Fibroblast of peridontal ligament (primary cell): ENCODE measurements at regions not wholly inside any gene's neighbourhood (a gene's known extent, or its start where the extent isn't known, plus 50 kb on each side); places are given as distances from the start of the nearest gene placed in this dataset.

Experiments
- DNase-seq: peaks from one replicate; pipeline ENCODE4 v3.0.0-alpha.2; 2010; ENCODE audit errors: extremely low read depth

DNA sequence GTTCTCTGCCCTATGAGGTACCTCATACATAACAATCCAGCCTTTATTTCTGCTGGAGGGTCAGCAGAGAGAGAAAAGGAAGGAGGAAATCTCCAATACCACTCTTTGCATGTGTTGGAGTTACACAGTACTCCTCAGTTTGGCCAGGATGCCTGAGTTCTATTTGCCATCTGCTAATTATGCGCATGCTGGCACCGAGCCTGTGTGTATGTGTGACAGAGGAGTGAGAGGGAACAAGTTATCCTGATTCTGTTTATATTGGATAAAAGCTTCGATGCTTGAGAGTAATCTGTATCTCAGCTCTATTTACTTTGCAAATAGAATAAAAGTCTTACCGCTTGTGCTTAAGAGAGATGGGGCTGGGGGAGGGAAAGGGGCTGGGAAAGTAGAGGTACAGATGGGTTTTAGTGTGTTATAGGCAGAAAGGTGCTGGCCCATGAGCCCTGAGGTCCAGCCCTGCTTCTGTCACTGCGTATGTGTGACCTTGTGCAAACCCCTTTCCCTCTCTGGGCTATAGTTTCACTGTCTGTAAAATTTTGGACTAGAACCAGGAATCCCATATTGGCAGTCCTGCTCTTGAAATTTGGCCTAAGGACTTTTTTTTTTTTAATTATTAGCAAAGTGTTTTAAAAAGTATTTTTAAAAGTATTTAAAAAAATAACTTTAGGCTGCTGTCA lies 54.5 kb upstream of the PLXNA2 start:
- DNase-seq = no peak

DNA sequence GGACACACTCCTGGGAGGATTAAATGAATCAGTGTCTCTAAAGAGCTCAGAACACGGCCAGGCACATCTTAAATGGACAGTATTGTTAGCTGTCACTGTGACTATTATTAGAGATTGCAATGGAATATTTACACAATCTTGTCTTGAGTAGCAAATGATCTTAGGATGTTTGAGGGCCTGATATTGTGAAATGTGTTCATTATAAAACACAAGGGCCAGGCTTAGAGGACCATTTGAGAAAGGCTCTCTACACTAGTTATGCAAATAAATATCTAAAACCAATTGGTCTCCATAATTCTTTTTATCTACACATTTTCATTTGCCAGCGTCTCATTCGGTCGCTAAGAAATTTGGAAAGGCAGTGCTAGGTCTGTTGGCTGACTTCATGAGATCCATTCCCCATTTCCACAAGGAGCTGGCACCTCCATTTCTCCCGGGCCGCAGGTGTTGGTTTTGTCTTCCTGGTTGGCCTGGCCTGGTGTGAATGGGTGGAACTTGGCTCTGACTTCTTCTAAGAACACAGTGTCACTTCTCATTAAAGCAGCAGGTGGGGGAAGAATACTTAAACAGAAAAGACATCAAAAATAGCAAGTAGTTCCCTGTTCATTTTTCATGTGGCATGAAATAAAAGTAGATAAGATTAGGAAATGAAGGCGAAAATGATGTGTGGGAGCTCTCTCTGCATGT lies 56.0 kb upstream of the PLXNA2 start:
- no peak for DNase-seq

DNA sequence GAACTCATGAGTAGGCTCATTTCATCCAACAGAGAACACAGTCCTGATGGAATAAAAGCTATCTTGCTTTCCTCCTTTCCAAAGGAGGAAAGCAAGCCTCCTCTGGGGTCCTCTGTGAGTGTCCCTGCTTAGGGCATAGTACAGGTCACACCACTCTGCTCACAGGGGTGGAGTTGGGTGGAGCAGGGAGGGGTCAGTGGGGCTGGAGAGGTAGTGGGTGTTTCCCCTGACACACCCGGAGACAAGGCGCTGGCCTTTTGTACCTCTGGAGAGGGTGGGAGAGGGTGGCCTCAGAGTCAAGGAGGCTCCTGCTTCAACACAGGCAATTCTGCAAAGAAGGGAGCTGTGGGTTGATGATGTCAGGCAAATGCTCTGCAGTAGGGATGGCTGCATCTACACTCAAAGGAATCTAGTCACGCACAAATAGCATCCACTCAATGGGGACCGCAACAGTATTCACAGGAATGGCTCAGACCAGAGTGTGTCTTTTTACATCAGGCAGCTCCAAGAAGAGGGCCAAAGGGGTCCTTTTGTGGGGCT lies 58.6 kb upstream of the PLXNA2 start:
- DNase-seq = no peak

DNA sequence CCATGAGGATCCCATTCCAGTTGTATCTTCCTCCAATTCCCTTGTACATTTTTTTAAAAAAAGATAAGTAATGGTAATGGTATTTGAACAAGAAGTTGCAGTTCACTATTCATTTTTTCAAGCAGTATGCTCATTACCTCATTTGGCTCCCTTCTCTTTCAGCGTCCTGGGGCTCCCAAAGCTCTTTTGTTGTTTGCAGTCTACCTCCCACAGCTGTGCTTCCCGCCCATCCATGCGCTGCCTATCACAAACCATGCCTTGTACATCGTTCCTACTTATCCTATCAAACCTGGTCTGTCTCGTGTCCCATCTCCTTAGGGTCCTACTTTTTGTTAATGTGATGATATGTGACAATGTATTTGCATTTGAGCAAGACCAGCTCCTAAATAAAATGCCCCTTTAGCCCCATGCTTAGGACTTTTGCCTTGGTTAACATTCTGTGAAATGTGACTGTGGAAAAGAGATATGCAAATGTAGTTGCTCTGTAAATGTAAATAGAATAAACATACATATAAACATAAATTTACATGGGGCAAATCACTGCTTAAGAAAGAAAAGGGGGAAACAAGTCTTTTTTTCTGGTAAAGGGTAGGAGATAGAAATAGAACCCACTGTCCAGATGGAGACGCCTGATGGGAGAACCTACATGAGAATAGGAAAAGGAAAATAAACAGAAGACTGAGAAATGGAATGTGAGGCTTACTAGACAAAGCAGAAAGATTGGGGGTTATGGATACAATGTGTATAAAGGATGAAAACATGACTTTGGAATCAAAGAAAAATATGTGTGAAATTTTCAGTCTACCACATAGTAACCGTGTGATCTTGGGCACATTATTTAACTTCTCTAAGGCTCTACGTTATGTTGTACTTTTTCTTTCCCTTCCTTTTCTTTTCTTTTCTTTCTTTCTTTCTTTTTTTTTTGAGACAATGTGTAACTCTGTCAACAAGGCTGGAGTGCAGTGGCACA lies 59.8 kb upstream of the PLXNA2 start:
- no peak for DNase-seq

DNA sequence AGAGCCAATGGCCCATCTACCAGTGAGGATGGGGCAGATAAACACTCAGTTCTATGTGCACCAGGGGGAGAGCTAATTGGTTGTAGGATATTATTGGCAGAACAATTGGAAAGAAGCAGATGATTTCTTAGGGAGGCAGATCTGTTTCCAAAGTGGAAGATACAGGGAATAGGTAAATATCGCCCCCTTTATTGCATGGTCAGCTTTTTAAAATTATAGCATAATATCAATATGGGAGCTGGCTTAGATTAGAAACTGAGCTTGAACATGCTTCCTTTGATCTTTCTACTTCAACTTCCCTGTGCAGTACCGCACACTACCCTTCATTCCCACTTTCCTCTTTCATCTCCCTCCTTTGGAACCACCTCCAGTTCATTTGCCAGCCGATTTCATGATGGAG lies 64.0 kb upstream of the PLXNA2 start:
- DNase-seq = no peak

DNA sequence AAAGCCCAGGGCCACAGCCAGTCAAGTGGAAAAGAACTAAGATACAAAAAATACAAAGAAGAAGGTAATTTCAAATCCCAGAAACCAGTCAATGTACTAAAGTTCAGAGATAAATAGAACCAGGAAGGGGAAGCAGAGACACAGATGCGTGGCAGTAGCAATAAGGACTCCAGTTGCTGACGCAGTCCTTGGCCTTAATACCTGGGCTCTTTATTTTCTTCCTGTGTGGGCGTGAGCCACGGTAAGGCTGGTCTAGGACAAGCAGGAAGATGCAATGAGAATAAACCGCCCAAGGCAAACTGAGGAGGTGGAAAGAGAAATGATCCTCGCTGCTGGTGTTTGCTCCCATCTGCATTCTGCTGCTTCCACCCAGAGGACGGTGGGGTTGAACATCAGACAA lies 65.6 kb upstream of the PLXNA2 start:
- no peak for DNase-seq

DNA sequence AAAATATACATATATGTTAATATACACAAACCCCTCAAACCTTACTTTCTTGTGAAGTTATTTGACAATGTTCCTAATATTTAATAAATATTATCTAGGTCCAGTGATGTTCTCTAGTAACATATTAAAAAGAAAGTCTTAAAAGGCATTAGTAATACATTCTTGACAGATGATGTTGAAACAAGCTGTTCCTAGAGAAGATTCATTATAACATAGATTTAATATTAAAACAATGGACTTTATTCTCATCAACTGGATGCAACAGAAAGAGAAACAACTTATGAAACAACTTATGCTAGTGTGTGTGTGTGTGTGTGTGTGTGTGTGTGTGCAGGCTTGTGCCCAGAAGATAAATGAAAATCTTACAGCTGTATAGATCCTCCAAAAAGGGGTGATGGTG lies 68.5 kb upstream of the PLXNA2 start:
- no peak for DNase-seq

DNA sequence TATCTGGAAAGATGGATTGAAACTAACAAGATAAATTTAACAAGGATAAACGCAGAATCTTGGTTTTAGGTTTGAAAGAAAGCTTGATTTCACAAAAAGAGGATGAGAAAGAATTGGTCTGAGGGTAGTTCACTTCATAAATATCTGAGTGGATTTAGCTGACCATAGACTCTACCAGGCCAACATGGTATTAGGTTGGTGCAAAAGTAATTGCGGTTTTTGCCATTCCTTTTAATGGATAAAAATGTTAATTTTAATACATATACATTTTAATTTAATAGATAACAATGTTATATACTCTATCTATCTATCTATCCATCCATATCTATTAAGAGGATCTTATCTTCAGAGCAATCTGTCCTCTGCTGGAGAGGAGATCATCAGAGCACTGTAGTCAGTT lies 70.2 kb upstream of the PLXNA2 start:
- DNase-seq = no peak

DNA sequence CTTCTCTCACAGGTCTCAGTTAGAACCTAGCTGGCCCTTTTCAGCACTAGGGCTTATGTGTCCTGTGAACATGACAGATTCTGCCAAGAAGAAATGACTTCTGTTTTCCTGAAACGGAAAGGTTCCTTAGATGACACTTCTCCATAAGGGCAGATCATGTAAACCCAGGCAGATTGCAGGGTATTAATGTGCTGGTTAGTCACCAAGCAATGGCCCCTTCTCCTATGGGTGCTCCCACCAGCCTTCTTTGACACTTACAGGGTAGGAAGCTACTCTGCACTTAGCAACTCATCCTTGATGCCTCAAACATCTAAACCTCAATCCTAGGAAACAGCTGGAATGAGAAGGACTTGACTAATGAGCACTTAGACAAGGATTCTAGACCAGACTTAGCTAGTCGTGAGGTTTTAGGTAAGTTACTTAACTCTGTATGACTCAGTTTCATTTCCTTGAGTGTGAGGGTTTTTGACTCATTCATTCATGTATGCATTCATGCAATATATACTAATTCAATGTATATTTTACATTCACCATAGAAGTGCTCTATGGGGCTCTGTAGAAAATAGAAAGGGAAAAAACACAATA lies 74.1 kb upstream of the PLXNA2 start:
- no peak for DNase-seq

DNA sequence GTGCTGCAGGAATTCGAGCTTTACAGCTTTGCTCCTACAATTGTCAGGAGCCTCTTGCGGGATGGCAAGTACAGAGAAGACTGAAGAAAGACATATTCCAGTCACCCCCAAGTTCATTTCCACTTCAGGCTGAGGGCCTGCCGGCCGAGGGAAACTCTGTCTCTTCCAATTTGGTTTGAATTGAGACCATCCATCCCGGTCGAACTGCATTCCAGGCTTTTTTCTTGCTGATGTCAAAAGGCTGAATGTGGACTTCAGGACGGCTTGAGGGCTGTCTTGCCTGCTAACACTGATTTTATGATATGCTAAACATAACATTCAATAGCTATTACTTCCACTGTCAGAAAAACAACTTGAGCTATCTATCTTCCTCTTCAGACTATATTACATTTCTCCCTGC lies 79.8 kb upstream of the PLXNA2 start:
- DNase-seq = no peak

DNA sequence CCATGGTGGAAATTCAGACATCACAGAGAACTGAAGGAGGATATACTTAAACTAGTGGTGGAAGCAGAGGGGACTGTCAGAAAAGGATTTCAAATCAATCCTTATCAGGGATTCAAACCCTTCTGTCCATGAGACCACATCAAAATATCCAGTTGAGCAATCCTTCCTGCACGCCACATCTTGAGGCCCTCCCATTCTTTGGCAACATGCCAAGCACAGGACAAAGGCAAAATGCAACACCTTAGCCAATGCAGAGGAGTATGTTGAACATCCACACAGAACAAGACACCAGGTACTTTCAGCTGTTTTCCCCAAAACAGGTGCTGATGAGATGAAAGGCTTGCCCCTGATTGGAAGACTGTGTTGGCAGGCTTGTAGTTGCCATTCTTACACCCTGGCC lies 81.8 kb upstream of the PLXNA2 start:
- no peak for DNase-seq

DNA sequence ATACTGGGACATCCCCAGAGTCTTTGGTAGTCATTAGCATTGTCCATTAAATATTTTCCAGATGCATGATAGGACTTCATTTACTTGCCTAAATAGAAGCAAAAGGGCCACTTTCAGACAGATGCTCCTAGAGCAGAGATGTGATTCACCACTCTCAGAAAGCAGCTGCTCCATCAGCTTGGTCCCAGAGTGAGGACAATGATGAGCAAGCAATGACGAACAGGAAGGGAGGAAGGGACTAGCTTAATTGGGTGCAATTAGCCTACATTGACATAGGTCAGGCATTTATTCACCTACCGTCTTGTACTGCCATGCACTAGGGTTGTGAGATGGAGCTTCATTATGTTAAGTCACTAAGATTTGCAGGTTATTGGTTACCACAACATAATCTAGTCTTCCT lies 85.1 kb upstream of the PLXNA2 start:
- no peak for DNase-seq

DNA sequence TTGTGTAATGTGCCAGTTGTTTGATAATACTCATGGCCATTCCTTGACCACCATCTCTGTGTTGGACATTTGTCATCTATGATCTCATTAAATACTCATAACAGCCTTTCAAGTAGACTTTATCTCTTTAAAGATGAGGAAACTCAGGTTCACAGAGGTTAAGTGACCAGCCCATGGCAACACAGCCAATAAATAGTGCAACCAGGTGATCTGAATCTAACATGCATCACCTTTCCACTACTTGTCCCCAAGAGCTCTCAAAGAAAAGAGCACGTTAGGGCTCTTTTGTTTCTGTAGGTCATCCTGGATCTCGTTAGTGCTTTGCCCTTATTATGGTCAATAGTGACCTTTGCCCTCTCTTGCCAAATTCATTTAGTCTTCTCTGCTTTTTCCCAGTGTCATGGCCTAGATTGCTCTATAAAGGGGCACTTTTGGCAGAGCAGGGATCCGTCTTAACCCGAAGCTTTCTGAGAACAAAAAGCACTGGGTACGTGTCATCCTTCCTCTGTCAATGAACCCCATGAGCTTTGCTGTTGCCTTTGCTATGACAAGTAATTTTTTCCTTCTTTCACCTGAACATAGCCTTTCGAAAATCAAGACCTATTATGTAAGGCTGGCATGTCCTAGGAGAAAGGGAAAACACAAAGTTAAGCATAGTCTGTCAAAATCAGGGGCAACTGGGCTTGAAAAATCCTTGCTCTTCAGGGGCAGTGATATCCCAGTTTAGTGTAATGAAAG lies 88.0 kb upstream of the PLXNA2 start:
- no peak for DNase-seq

DNA sequence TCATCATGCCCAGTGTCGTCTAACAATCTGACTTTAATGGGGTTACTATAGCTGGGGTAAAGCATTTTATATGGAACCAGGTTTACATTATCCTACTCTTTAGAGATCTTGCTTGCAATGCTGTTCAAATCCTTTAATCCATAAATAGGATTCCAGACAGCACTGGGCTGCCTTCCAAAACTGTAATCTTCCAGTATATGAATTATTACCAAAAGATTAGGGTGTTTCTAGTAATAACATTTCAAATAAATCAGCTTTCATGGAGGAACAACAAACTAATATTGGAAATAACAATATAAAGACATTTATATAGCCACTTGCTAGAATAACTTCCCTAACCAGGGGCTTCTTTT lies 88.6 kb upstream of the PLXNA2 start:
- no peak for DNase-seq

DNA sequence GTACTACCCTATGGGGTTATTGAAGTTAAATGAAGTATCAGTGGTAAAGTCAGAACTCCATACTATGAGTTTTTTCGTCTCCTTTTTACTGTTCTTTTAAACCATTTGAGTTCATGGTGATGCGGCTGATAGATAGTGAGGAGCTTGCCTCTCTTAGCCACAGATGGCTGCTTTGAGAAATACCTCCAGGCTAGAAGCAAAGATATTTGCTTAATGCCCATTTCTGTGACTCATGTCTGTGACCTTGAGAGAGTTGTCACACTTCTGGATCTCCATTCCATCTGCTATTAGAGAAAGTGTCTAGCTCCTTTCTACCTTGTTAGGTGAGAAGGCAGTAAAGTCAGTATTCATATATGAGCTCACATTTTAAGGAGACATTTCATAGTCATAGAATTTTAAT lies 89.5 kb upstream of the PLXNA2 start:
- no peak for DNase-seq

DNA sequence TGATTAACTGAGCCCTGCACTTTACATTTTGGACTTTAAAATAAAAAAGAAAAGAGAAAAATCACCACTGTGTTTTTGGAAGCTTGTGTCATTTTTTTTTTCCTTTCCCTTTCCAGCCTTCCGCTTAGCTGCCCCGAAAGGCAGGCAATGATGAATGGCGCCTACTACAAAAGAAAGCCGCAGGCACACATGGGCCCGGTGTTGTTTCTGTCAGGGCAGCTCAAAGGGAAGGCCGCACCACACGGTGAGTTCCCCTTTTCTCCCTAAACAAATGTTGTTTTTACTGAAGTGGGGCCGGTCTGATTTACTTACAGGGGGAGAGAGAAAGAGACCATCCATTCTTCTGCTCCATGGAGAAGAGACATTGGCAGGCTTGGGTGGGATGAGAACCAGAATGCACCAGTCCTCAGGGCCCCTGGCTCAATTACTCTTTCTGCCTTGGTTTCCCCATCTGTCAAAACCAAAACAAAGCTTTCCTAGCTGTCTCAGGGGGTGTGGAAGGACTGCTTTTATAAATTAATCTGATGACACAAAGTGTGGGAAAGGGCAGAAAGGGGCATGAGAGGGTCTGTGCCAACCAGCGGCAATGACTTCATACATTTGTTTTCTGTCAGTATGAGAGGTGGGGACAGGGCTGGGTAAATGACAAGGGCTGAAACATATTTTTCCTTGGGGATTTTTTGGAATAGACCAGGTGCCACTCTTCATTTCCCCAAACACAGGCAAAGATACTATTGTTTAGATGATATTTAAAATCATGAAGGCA lies 91.4 kb upstream of the PLXNA2 start:
- DNase-seq = no peak

DNA sequence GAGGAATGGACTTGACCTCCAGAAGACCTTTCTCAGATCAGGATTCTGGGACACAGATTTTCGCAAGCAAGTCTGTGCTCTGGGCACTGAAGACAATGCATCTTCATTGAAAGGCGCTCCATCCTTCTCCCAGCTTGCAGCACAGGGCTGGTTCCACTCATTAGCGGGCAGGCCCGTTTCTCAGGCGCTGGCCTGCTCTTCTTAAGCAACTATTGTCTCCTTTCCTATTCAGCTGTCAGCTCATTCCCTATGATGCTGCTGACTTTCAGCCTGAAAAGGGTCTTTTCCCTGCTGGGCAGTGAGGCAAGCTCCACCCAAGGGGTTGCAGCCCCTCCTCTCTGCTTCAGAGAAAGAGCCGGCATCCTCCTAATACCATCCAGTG lies 91.9 kb upstream of the PLXNA2 start:
- DNase-seq = no peak

DNA sequence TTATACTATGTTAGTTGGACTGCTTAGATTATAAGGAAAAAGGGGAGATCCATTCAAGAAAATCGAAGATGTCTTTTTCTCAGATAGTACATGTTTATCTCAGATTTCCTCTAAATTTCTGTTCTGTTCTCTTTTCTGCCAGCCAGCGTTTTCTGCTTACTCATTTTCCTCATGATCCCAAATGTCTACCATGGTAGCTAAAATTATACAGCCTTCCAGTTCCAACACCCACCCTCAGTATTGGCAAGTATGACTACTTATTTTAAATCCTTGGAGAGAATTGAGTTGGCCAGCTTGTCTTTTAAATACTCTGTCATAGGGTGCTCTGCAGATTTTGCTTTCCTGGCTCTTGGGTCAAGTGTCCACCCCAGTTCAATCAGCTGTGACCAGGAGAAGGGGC lies 95.7 kb upstream of the PLXNA2 start:
- DNase-seq = no peak

DNA sequence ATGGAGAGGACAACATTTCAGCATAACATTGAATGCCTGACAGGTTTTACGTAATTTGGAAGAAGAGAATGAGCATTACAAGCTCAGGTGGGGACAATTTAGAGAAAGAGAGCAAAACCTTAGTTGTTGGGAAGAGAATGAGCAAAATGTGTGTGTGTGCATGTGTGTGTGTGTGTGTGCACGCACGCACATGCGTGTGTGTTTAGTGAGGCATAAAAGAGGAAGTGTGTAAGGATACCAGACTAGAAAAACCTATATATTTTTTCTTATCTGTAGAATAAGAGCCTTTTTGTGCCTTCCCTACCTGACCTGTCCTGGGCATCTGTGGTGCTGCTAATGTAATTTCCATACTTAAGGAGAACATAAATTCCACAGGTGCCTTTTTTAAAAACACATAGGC lies 99.0 kb upstream of the PLXNA2 start:
- no peak for DNase-seq

DNA sequence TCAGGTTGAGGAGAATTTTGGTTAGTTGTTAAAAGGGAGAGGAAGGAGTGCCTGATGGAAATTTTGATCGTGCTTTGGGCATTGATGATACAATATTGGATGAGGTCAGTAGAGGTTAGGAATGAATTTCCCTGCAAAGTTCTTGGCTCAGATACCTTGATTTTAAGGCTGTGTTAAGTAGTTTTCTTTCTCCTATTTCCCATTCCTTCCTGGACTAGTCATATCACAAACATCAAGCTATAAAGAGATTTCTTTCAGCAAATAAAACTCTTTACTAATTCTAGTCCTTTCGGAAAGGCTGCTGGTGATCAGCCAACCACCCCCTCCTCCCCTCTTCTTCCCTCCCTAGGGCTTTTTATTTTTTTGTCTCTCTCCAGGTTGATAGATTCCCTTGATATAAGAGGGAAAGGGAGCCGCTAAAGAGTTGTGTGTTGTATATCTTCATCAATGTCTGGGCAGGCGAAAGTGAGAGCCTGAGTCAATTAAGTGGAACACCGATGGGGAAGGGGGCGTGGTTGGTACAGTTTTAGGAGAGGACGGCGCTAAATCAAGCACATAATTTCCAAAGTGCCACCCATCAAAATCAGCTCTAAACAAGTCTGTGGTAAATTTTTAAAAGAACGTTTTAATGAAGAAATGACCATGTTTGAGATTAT lies 100.1 kb upstream of the PLXNA2 start:
- DNase-seq = no peak
